NB4 (cell line): ENCODE measurements at regions not wholly inside any gene's neighbourhood (a gene's known extent, or its start where the extent isn't known, plus 50 kb on each side); places are given as distances from the start of the nearest gene placed in this dataset.

Experiments
- CTCF ChIP-seq: IDR thresholded peaks from one replicate; pipeline ENCODE4 v1.5.1; 2012; ENCODE audit warnings: low read depth, low read length
- MAX ChIP-seq: IDR thresholded peaks from 2 replicates; pipeline ENCODE4 v1.6.1; 2011; ENCODE audit warnings: low read depth, low read length
- MYC ChIP-seq: IDR thresholded peaks from 2 replicates; pipeline ENCODE4 v1.6.1; 2011; ENCODE audit warnings: low read depth, low read length
- POLR2A ChIP-seq: IDR thresholded peaks from 2 replicates; pipeline ENCODE4 v1.6.1; 2011; ENCODE audit warnings: mild to moderate bottlenecking; ENCODE audit not compliant: insufficient read length; ENCODE audit errors: extremely low read depth

DNA sequence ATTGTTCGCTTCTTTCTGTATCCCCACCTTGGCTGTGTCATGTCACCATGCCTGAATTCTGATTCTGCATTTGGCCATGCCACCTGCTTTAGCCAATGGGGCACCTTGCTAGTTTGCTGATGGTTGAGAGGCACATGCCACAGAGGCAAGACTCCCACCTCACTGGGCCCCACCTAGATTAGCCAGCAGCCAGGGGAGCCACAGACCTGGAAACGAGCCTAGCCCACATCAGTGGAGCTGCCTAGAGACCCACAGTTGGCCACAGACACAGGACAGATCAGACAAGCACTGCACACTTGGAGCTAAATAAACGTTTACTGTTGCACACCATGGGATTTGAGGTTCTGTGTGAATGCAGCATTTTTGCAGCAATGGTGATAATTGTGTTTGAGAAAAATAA, 252.1 kb downstream of the LURAP1L start:
- no peak for TF ChIP-seq CTCF
- no peak for TF ChIP-seq POLR2A
- TF ChIP-seq MAX, result no peak
- TF ChIP-seq MYC, result no peak
